Fibroblast of lung (primary cell): ENCODE measurements at regions not wholly inside any gene's neighbourhood (a gene's known extent, or its start where the extent isn't known, plus 50 kb on each side); places are given as distances from the start of the nearest gene placed in this dataset.
A peak's percentile ranks its signal among the peaks of the same experiment; 100 is the strongest.

Experiments used
- DNase-seq, 2 donors: peaks; one replicate each; pipeline versions ENCODE4 v3.0.0 to v3.0.0-alpha.2; 2010; ENCODE audit warnings: low read depth in 2 of 2
- H2AFZ ChIP-seq: 2 replicates; pipeline ENCODE4 v1.5.1; 2012; ENCODE audit warnings: low read length, control low read depth, inconsistent platforms
- H3K27ac ChIP-seq: 2 replicates; pipeline ENCODE4 v1.5.1; 2011; ENCODE audit warnings: low read length, control low read depth; ENCODE audit not compliant: insufficient read depth
- H3K27me3 ChIP-seq: 2 replicates; pipeline ENCODE4 v1.5.1; 2011; ENCODE audit warnings: mild to moderate bottlenecking, low read length; ENCODE audit not compliant: control insufficient read depth, insufficient read depth
- H3K36me3 ChIP-seq: 2 replicates; pipeline ENCODE4 v1.5.1; 2011; ENCODE audit warnings: low read length; ENCODE audit not compliant: control insufficient read depth, insufficient read depth
- H3K4me1 ChIP-seq: 2 replicates; pipeline ENCODE4 v1.5.1; 2011; ENCODE audit warnings: low read length; ENCODE audit not compliant: control insufficient read depth, insufficient read depth; ENCODE audit errors: extremely low read depth
- H3K4me2 ChIP-seq: 2 replicates; pipeline ENCODE4 v1.5.1; 2011; ENCODE audit warnings: low read length, control low read depth; ENCODE audit not compliant: insufficient read depth; ENCODE audit errors: extremely low read depth
- H3K4me3 ChIP-seq, 4 experiments: fragments of 200-600 bp in 1 of 4; sonication (generic) in 1 of 4; replicated peaks in 1 of 4; 2 replicates each; pipeline ENCODE4 v1.5.1; 2011 to 2016; ENCODE audit warnings: low read length in 4 of 4, low read depth in 3 of 4, mild to moderate bottlenecking in 3 of 4, control low read depth in 2 of 4, inconsistent platforms in 1 of 4, mixed read lengths in 1 of 4; ENCODE audit not compliant: insufficient read depth in 1 of 4; ENCODE audit errors: control extremely low read depth in 1 of 4
- H3K79me2 ChIP-seq: 2 replicates; pipeline ENCODE4 v1.5.1; 2012; ENCODE audit warnings: mild to moderate bottlenecking, low read length, inconsistent platforms; ENCODE audit not compliant: control insufficient read depth, insufficient read depth
- H3K9ac ChIP-seq: 2 replicates; pipeline ENCODE4 v1.5.1; 2011; ENCODE audit warnings: mild to moderate bottlenecking, low read length, control low read depth; ENCODE audit not compliant: insufficient read depth
- H3K9me3 ChIP-seq: 2 replicates; pipeline ENCODE4 v1.5.1; 2012; ENCODE audit warnings: low read depth, low read length; ENCODE audit not compliant: control insufficient read depth, insufficient read depth
- H4K20me1 ChIP-seq: 2 replicates; pipeline ENCODE4 v1.5.1; 2011; ENCODE audit warnings: low read length; ENCODE audit not compliant: control insufficient read depth, insufficient read depth; ENCODE audit errors: extremely low read depth
- EZH2 ChIP-seq: IDR thresholded peaks from 2 replicates; pipeline ENCODE4 v1.5.1; 2012; ENCODE audit warnings: low read length, control low read depth, mild to moderate bottlenecking; ENCODE audit errors: missing control alignments
- TF ChIP-seq, protein P1 (sequence below), 2 donors: IDR thresholded peaks in 1 of 2; conservative IDR thresholded peaks in 1 of 2; 1 replicate in 1 of 2; 2 replicates in 1 of 2; pipeline ENCODE4 v1.5.1; 2011 to 2012; ENCODE audit warnings: low read length in 2 of 2, control low read depth in 1 of 2, inconsistent platforms in 1 of 2, low read depth in 1 of 2, mild to moderate bottlenecking in 1 of 2

DNA sequence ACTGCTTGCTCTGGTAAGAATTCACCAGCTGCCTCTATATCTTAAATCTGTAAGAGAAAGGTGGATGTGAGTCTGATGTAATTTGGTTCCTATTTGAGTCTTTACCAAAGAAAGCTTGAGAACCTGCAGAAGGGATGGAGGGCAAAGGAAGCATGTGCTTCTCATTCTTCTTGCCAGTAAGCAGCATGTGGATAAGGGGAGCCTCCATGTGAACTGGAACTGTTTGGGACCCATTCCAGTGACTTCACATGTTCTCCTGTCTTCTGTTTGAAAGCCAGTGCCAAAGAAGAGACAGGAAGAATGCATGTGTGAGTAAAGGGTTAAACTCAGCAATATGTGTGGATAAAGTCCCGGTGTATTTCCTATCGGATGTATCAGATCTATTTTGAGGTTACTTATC is 119.6 kb upstream of the ADGRL2 start:
- Histone ChIP-seq H3K4me1 (peaks cover 10% of the 10 kb centered on the region), H3K79me2 (no peaks in the 10 kb centered on the region), H3K27ac (no peak overlapping the region), H3K9me3 (no peaks in the 10 kb centered on the region), H3K9ac (no peak overlapping the region), H3K4me2 (peak overlapping the region; percentile 4), H4K20me1 (no peaks in the 10 kb centered on the region), H3K36me3 (no peaks in the 10 kb centered on the region), H2AFZ (no peak overlapping the region), H3K4me3 (no peak overlapping the region), H3K27me3 (no peaks in the 10 kb centered on the region)
- DNase-seq: peak in 1 of 2 donors; percentile 28
- no peak for TF ChIP-seq EZH2
- TF ChIP-seq, protein P1, sequence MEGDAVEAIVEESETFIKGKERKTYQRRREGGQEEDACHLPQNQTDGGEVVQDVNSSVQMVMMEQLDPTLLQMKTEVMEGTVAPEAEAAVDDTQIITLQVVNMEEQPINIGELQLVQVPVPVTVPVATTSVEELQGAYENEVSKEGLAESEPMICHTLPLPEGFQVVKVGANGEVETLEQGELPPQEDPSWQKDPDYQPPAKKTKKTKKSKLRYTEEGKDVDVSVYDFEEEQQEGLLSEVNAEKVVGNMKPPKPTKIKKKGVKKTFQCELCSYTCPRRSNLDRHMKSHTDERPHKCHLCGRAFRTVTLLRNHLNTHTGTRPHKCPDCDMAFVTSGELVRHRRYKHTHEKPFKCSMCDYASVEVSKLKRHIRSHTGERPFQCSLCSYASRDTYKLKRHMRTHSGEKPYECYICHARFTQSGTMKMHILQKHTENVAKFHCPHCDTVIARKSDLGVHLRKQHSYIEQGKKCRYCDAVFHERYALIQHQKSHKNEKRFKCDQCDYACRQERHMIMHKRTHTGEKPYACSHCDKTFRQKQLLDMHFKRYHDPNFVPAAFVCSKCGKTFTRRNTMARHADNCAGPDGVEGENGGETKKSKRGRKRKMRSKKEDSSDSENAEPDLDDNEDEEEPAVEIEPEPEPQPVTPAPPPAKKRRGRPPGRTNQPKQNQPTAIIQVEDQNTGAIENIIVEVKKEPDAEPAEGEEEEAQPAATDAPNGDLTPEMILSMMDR (conservative IDR thresholded peaks at IDR 0.05 in 1 of 2, IDR thresholded peaks at IDR 0.05 in 1 of 2; ENCODE audit: low read depth in 1 of 2, low read length in 2 of 2): no peak

DNA sequence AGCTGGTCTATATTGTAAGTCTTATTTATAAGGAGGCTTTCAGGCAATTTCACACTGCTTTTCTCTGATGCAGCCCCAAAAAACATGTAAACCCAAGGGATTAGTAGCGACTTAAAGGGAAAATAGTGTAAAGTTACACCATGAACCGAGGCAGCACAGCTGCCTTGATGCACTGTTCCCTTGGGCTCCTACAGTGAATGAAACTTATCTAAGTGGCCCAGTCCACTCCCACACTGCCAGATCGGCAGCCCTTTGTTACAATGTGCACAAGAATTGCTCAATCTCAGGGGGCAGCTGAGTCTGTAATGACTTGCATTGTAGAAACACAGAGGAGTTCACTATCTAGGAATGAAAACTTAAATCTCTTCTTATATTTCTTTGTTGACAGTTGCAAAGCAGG is 120.8 kb upstream of the ADGRL2 start:
- Histone ChIP-seq H4K20me1 (no peaks in the 10 kb centered on the region), H3K9ac (no peak overlapping the region), H3K4me2 (no peak overlapping the region), H3K9me3 (no peaks in the 10 kb centered on the region), H3K27ac (no peak overlapping the region), H3K79me2 (no peaks in the 10 kb centered on the region), H3K27me3 (no peaks in the 10 kb centered on the region), H3K36me3 (no peaks in the 10 kb centered on the region), H3K4me3 (no peak overlapping the region), H3K4me1 (peaks cover 10% of the 10 kb centered on the region), H2AFZ (no peak overlapping the region)
- peak; percentile 59 to 61 for DNase-seq
- TF ChIP-seq, protein P1 (conservative IDR thresholded peaks at IDR 0.05 in 1 of 2, IDR thresholded peaks at IDR 0.05 in 1 of 2; ENCODE audit: low read depth in 1 of 2, low read length in 2 of 2): no peak
- no peak for TF ChIP-seq EZH2

DNA sequence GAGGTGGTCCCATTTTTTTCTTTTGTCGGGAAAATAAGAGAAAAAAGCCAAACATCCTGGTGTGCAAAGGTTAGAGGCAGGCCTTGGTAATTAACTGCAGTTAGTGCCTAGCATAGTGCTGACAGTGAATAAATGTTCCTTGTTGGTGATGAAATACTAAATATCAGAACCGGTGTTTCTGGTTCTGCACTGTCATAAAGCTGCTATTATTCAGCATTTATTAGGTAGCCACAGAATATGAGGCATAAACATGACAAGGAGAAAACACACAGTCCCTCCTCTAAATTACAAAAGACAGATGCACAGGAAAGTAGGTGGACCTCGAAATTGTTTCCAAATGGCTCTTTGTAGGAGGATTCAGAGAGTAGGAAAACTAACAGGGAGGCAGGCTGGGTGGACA is 122.0 kb upstream of the ADGRL2 start:
- Histone ChIP-seq H3K9me3 (no peaks in the 10 kb centered on the region), H3K9ac (no peak overlapping the region), H3K4me2 (no peak overlapping the region), H3K27ac (no peak overlapping the region), H3K36me3 (no peaks in the 10 kb centered on the region), H2AFZ (no peak overlapping the region), H3K4me1 (peaks cover 10% of the 10 kb centered on the region), H3K27me3 (no peaks in the 10 kb centered on the region), H3K4me3 (no peak overlapping the region), H3K79me2 (no peaks in the 10 kb centered on the region), H4K20me1 (no peaks in the 10 kb centered on the region)
- TF ChIP-seq EZH2: no peak
- TF ChIP-seq, protein P1 (conservative IDR thresholded peaks at IDR 0.05 in 1 of 2, IDR thresholded peaks at IDR 0.05 in 1 of 2; ENCODE audit: low read depth in 1 of 2, low read length in 2 of 2): no peak
- no peak for DNase-seq
